Activated naive CD4-positive, alpha-beta T cell treated with anti-CD3 and anti-CD28 coated beads for 36 hours (primary cell): ENCODE measurements at regions not wholly inside any gene's neighbourhood (a gene's known extent, or its start where the extent isn't known, plus 50 kb on each side); places are given as distances from the start of the nearest gene placed in this dataset.

Experiments
- CTCF ChIA-PET: fragments of 350-600 bp; sonication (Branson Sonifier 250); formaldehyde crosslinking; loops from one replicate; lab custom pipeline; 2021; ENCODE audit warnings: antibody characterized with exemption; lab: Charles Lee
- DNase-seq: peaks from one replicate; pipeline ENCODE4 v3.0.0-alpha.2; 2020
- H3K27ac Mint-ChIP-seq: one replicate; pipeline ENCODE4 v1.8.0; 2021; ENCODE audit warnings: mild to moderate bottlenecking, mixed read lengths
- H3K27me3 Mint-ChIP-seq: one replicate; pipeline ENCODE4 v1.8.0; 2021; ENCODE audit warnings: low read depth, mixed read lengths
- H3K36me3 Mint-ChIP-seq: one replicate; pipeline ENCODE4 v1.8.0; 2021; ENCODE audit warnings: low read depth, mixed read lengths
- H3K4me1 Mint-ChIP-seq: one replicate; pipeline ENCODE4 v1.8.0; 2021; ENCODE audit warnings: low read depth, mixed read lengths
- H3K4me3 Mint-ChIP-seq: one replicate; pipeline ENCODE4 v1.8.0; 2021; ENCODE audit warnings: mild to moderate bottlenecking, moderate library complexity, mixed read lengths
- H3K9me3 Mint-ChIP-seq: one replicate; pipeline ENCODE4 v1.8.0; 2021; ENCODE audit warnings: mixed read lengths
- intact Hi-C: fragments of 100-400 bp; cut with micrococcal nuclease; formaldehyde crosslinking; loops from one replicate; pipeline ENCODE4 v1.15.1; 2023

DNA sequence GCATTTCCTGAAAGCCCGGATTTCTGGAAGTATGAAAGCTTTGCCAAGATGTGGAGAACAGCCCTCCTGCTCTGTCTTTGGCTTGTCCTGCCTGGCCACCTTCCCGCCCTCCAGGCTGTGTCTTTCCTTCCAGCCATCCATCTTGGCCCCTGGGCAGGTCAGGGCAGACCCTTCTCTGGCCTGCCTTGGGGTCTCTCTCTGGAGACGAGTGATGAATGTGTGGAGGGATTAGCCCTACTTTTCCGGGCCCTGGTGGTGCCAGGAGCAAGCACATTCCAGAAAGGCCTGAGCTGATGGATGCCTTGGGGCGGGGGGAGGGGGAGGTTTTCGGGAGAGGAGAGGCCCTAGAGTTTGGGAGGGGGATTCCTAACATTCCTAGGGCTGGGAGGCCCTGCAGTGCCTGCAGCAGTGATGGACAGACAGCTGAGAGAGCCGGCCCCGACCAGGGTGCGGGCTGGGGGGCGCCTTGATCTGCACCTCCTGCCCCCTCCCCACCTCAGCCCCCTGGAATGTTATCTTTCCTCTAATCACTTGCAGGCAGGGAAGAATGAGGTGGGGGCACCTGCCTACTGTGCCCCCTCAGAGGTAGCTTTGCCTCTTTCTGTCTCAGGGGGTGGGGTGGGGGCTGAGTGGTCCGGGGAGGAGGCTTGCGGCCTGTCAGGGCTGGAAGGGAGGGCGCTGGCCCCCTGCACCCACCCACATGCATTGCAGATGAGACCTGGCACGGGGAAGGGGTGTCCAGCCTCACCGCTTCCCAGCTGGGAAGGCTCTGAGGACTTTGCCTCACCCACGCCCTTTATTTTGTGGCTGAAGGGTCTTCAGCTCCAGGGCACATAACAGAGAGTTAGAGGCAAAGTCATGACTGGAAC lies 156.2 kb downstream of the DDX1 start:
- Mint-ChIP-seq H3K27ac (no peak overlapping the region), H3K4me3 (no peak overlapping the region), H3K36me3 (no peaks in the 10 kb centered on the region), H3K27me3 (peaks cover 2% of the 10 kb centered on the region), H3K9me3 (peaks cover 2% of the 10 kb centered on the region), H3K4me1 (no peaks in the 10 kb centered on the region)
- no peak for DNase-seq
- intact Hi-C loops: loop anchor here (1.0 kb wide), 1 partner anchor 111 kb away; no protein-coding TSS in a partner anchor
- CTCF ChIA-PET: interaction anchor here (0.6 to 1.2 kb wide), 3 partner anchors 9 to 839 kb away, joined by 3 to 5 read pairs (median 4); no protein-coding TSS in a partner anchor

DNA sequence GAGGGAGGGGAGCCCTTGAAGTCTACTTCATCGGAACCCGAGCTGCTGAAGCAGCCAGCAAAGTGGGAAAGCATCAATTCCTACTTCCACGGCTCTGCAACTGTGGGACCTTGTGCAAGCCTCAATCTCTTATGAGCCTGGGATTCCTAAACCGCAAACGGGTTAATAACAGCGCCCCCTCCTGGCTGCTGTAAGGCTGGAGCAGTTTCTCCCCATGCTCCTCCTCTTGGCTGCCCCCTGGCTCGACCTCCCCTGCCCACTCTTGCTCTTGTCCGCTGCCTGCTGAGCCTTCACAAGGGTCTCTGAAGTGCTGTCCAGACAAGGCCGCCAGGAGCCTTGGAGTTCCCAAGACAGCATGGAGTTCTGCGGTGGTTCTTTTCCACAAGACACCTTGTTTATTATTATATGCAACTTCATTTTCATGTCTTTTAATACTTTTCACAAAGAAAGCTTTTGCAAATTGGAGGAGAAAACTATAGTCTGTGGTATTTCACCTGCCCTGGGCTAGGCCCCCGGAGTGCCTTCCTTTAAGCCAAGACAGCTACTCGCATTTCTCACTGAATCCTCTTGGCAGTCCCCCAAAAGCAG lies 157.2 kb downstream of the DDX1 start:
- Mint-ChIP-seq H3K36me3 (no peaks in the 10 kb centered on the region), H3K27ac (no peak overlapping the region), H3K4me1 (no peaks in the 10 kb centered on the region), H3K27me3 (peaks cover 2% of the 10 kb centered on the region), H3K9me3 (no peaks in the 10 kb centered on the region), H3K4me3 (no peak overlapping the region)
- DNase-seq: peak; percentile 31
- intact Hi-C loops: loop anchor here (1.0 kb wide), 1 partner anchor 112 kb away; no protein-coding TSS in a partner anchor
- CTCF ChIA-PET: no interaction called here

DNA sequence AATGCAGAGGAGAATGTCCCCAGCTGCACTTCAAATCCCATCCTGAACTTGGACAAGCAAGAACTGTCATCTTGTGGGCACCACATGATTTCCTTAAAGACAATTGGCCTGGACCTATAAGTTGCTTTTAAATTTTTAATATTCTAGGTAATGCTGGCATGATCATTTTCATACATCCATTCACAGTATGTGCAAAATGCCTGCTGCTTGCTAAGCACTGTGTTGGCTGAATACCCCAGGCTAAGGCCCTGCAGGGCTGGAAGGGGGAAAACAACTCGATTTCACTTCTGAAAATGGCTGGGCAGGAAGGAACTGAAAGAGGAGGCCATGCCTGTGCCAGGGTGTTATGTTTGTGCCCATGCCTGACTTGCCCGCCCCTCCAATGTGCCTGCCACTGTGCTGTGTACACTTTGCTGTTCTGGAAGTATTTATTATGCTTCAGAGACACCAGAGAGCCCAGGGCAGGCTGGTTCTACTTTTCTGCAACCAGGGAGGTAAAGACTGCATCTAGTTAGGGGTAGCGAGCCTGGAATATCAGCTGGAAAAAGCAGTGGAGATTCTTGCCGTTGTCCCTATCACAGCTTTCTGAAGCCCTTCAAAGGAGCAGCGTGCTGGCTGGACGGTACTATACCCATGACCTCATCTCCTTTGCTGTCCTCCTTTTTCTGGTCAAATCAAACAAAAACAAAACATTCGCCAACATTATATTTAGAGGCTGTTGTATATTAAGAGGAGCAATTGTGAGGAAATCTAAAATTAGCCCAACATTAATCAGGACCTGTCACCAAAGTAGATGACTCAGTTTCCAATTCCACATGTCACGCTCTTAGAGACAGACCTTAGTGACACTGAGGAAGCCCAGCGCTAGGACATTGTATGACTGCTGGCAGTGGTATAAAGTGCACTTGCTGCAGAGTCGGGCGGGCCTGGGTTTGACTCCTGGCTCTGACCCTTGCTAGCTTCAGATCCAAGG lies 158.1 kb downstream of the DDX1 start:
- Mint-ChIP-seq H3K4me1 (no peaks in the 10 kb centered on the region), H3K9me3 (no peaks in the 10 kb centered on the region), H3K27ac (no peak overlapping the region), H3K27me3 (peaks cover 2% of the 10 kb centered on the region), H3K36me3 (no peaks in the 10 kb centered on the region), H3K4me3 (no peak overlapping the region)
- intact Hi-C loops: no loop called here
- CTCF ChIA-PET: interaction anchor here (0.6 kb wide), 1 partner anchor 875 kb away, joined by 3 read pairs; no protein-coding TSS in a partner anchor
- DNase-seq: no peak

DNA sequence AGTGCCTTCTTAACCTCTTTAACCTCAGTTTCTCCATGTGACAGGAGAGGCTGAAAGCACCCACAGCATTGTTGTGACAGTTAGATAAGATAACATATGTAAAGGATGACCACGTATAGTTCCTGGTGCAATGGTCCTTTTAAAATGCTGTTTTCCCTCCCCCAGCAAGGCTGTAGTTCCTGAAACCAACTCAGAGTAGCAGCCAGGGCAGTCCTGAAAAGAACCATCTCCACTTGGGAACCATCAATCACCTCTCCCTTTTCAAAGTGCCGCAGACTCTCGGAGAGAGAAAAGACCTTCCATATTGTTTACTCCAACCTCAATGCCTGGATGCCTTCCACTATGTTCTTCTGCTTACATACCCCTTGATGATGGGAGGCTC lies 158.8 kb downstream of the DDX1 start:
- intact Hi-C loops: no loop called here

DNA sequence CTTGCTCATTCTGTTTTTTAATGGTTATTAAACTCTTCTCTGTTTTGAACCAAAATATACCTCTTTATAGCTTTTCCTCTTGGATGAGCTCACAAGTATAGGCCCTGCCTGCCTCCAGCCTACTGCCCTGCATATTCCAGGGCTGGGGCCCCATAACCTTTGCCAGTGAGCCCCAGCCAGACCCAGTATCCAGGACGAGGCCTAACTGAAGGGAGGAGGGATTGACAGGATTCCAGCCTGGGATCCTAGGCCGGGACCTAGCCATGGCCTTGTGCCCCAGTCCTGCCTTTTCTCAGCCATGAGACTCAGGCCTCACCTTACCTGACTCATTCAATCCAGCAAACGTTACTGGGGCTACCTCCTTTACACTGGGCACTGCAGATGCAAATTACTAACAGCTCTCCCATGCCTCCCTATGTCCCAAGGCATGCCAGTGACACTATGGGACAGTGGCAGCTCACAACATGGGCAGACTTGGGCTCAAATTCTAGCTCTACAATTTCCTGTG lies 159.2 kb downstream of the DDX1 start:
- H3K9me3 Mint-ChIP-seq: no peaks in the 10 kb centered on the region
- H3K4me1 Mint-ChIP-seq: no peaks in the 10 kb centered on the region
- H3K27me3 Mint-ChIP-seq: peaks cover 2% of the 10 kb centered on the region
- no peaks in the 10 kb centered on the region for H3K36me3 Mint-ChIP-seq
- intact Hi-C loops: no loop called here
- CTCF ChIA-PET: interaction anchor here (0.6 kb wide), 1 partner anchor 876 kb away, joined by 3 read pairs; no protein-coding TSS in a partner anchor
- DNase-seq: no peak
- no peak overlapping the region for H3K4me3 Mint-ChIP-seq
- no peak overlapping the region for H3K27ac Mint-ChIP-seq

More for the DNA sequence above, 158.8 kb downstream of the DDX1 start:
- Mint-ChIP-seq H3K4me1 (no peaks in the 10 kb centered on the region), H3K36me3 (no peaks in the 10 kb centered on the region), H3K9me3 (no peaks in the 10 kb centered on the region), H3K4me3 (no peak overlapping the region), H3K27ac (no peak overlapping the region), H3K27me3 (peaks cover 2% of the 10 kb centered on the region)
- CTCF ChIA-PET: interaction anchor here (0.6 kb wide), 1 partner anchor 875 kb away, joined by 3 read pairs; no protein-coding TSS in a partner anchor
- DNase-seq: no peak

DNA sequence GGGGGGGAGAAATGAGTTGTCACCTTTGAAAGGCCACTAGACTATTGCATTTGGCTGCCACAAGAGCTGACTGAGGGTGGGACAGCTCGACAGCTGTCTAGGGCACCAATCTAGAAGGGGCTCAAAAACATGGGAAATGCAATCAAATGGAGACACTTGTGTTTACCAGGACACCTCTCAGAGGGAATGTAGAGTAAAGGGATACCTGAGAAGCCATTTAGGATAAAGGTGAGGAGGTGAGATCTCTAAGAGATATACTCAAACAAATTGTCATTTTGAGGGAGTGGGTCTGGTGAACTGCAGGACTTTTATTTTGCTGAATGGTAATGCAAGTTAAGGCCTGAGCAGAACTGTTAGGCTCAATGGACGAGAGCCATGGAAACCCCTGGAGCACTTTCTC lies 159.8 kb downstream of the DDX1 start:
- Mint-ChIP-seq H3K27me3 (peaks cover under 1% of the 10 kb centered on the region), H3K27ac (no peak overlapping the region), H3K36me3 (no peaks in the 10 kb centered on the region), H3K9me3 (no peaks in the 10 kb centered on the region), H3K4me3 (no peak overlapping the region), H3K4me1 (no peaks in the 10 kb centered on the region)
- intact Hi-C loops: no loop called here
- no peak for DNase-seq
- CTCF ChIA-PET: no interaction called here

DNA sequence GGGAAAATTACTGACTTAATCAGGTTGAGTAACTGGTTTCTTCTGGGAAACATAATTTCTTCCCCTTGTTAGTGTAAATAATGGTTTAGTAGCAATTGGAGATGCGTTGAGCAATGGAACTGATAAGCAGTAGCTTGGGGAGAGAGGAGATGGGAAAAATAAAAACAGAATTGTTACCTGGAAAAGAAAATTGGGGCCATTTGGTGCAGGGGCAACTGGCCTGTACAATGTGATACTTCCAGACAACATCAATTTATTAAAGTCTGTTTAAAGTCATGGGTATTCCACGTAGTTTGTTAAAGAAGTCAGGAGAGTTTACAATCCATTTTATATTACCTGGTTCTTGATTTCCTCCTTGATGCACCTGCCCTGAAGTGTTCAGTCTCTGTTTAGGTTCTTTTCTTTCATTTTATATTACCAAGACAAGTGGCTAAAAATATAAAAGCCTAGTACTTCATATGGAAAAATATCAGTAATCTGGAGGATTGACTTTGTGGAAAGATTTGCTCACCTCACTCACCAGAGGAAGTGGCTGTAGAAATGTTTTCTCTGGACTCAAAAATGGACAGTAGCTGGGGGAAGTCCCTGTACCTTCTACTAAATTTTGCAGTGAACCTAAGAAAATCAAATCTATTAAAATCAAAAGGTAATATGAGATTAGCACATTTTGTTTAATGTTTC lies 161.0 kb downstream of the DDX1 start:
- no peaks in the 10 kb centered on the region for H3K9me3 Mint-ChIP-seq

DNA sequence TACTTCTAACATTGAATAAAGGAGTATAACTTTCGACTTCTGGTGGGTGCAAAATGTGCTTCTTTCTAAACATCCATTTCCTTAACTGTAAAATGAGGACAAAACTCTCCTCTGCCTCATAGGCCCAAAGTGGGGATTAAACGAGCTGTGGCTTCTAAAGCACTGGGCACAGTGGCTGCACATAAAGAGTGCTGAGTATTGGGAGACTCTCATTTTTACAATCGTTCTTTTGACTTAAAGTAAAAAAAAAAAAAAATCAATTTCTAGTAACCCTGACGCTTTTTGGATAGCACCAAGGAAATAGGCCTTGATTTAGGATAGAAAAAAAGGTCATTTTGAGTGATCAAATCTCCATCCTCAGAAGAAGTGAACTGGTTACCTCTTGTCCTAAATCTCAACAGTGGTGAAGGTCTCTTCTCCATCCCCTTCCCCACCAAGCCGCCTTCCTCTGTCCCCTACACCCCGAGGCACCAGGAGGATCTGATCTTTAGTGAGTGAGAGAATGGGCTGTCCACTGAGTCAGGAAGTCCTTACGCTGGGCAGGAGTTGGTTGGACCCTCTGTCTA lies 161.6 kb downstream of the DDX1 start:
- H3K27ac Mint-ChIP-seq: no peak overlapping the region
- H3K4me1 Mint-ChIP-seq: no peaks in the 10 kb centered on the region
- H3K9me3 Mint-ChIP-seq: no peaks in the 10 kb centered on the region
- intact Hi-C loops: no loop called here
- no peak overlapping the region for H3K4me3 Mint-ChIP-seq
- CTCF ChIA-PET: no interaction called here
- H3K36me3 Mint-ChIP-seq: no peaks in the 10 kb centered on the region
- H3K27me3 Mint-ChIP-seq: no peaks in the 10 kb centered on the region
- no peak for DNase-seq

More for the DNA sequence above, 161.0 kb downstream of the DDX1 start:
- no peaks in the 10 kb centered on the region for H3K36me3 Mint-ChIP-seq
- intact Hi-C loops: no loop called here
- no peak for DNase-seq
- no peak overlapping the region for H3K4me3 Mint-ChIP-seq
- H3K27me3 Mint-ChIP-seq: no peaks in the 10 kb centered on the region
- H3K4me1 Mint-ChIP-seq: no peaks in the 10 kb centered on the region
- CTCF ChIA-PET: no interaction called here
- H3K27ac Mint-ChIP-seq: no peak overlapping the region

DNA sequence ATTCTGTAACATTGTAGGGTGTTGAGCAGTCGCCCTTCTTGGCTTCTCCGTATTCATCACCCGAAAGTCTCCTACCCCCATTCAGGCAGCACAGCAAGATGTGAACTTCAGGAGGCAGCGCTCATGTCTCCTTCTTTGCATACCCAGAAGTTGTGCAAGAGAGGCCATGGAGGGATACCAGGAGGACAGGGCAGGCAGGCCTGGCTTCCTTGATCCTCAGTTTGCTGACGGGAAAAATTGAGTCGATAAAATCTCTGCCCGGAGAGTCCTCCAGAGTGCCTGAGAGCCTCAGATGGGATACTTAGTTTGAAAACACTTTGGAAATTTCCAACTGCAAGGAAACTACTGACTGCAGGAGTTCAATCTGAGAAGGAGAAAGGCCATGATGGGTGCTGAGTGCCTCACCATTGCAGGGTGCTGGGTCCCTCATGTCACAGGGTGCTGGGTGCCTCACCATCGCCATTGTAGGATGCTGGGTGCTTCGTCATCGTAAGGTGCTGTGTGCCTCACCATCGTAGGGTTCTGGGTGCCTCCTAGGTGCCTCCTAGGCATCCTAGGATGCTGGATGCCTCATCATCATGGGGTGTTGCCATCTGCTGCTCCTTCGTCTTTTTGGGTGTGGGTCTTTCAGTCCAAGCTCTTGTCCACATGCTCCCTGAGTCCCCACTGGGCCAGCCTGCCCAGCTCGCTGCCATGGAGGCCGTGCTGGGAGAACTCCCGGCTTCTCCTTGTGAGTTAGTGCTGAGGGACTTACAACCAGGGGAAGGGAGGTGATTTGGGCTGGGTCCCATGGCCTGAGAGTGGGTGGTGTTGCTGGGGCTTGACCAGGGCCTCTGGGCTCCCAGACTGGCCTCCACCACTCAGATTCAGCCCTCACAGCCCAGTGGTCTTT lies 162.4 kb downstream of the DDX1 start:
- Mint-ChIP-seq H3K27me3 (no peaks in the 10 kb centered on the region), H3K27ac (no peak overlapping the region), H3K9me3 (no peaks in the 10 kb centered on the region), H3K4me1 (no peaks in the 10 kb centered on the region), H3K4me3 (no peak overlapping the region), H3K36me3 (no peaks in the 10 kb centered on the region)
- CTCF ChIA-PET: no interaction called here
- intact Hi-C loops: no loop called here
- DNase-seq: no peak

DNA sequence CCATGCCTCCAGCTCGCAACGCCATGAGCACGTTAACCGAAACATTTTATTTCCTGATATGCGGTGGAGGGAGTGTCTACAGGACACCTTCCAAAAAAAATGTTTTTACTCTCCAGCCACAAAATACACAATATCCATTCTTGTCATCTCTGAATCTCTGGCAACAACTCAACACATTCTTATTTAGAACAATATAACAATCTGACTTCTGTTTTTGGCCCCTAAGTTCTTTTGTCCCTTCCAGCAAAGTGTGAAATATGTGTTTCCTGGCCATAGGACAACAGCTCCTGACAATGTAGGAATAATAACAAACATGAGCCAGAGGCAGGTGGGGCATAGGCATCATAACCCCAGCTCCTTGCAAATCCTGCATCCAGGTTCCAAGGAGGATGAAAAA lies 163.0 kb downstream of the DDX1 start:
- Mint-ChIP-seq H3K4me3 (no peak overlapping the region), H3K27me3 (no peaks in the 10 kb centered on the region), H3K36me3 (no peaks in the 10 kb centered on the region), H3K27ac (no peak overlapping the region), H3K9me3 (no peaks in the 10 kb centered on the region), H3K4me1 (no peaks in the 10 kb centered on the region)
- intact Hi-C loops: no loop called here
- no peak for DNase-seq
- CTCF ChIA-PET: no interaction called here
